Adrenal gland (tissue), 5 donors: ENCODE measurements at regions not wholly inside any gene's neighbourhood (a gene's known extent, or its start where the extent isn't known, plus 50 kb on each side); places are given as distances from the start of the nearest gene placed in this dataset.

ENCODE experiments used
- CTCF ChIP-seq, 6 experiments: fragments of 450-650 bp in 4 of 6; fragments of 200-600 bp in 2 of 6; sonication (generic) in 1 of 6; IDR thresholded peaks; 1 replicate in 5 of 6; 2 replicates in 1 of 6; pipeline versions ENCODE4 v1.5.1 to v1.8.0; 2016 to 2021; ENCODE audit warnings: antibody characterized with exemption in 6 of 6, mild to moderate bottlenecking in 2 of 6, moderate library complexity in 1 of 6
- POLR2A ChIP-seq, 2 donors: fragments of 450-650 bp; IDR thresholded peaks; one replicate each; pipeline ENCODE4 v1.6.1; 2017; ENCODE audit warnings: antibody characterized with exemption in 2 of 2, mild to moderate bottlenecking in 2 of 2, moderate library complexity in 1 of 2
- donor health status: DM: no; HTN: no; CAD: no.

GRCh38 chr6:26260725-26261490, 104.1 kb upstream of the BTN3A2 start:
- TF ChIP-seq CTCF (IDR thresholded peaks at IDR 0.05): no peak
- no peak for TF ChIP-seq POLR2A (IDR thresholded peaks at IDR 0.05)
